ENCODE measurements at regions not wholly inside any gene's neighbourhood (a gene's known extent, or its start where the extent isn't known, plus 50 kb on each side); places are given as distances from the start of the nearest gene placed in this dataset.

DNA sequence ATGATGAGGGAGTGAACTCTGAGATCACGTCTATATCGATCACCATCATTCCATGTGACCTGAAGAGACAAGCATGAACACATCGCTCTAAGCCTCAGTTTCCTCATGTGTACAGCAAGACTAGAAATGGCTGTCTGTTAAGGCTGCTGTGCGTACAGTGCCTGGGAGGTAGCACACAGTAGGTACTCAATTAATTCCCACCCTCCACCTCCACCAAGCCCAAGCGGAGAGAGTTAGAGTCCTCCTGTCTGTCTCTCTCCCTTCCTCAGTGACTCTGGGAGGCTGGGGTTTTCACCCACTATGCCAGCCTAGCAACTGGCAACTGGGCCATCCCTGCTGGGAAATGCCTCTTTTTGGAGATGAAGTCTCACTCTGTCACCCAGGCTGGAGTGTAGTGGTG lies 318.3 kb upstream of the CCL2 start:
- dilution Hi-C loops (cut with MboI; ENCODE audit: extremely low pct_ligation_motif_present, low sequenced_read_pairs) = no loop called here
- POLR2A ChIA-PET = no interaction called here
- CTCF ChIA-PET = no interaction called here

DNA sequence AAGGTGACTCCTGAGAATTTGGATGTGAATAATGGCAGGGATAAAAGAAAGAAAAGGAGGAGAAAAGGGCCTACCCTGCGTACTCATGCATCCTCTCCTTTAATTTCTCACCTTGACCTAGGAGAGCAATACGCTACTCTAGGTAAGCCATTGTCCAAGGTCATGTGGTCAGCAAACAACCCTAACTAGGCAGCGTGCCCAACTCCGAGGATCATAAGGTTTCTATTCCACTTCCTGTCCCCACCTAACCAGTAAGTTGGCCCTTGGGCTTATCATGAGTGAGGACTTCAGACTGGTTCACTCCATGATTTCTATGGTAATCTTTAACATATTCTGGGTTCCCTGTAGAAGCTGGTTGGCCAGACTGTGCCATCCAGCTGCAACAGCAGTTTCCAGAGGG lies 315.1 kb upstream of the CCL2 start:
- Histone ChIP-seq H2AFZ (ENCODE audit: low read depth, low read length) (no peak overlapping the region), H3K27ac (ENCODE audit: insufficient read depth, low read depth, low read length) (no peak overlapping the region), H3K79me2 (ENCODE audit: control insufficient read depth, insufficient read depth, low read length) (no peaks in the 10 kb centered on the region), H4K20me1 (replicated peaks; ENCODE audit: control insufficient read depth, extremely low read depth, insufficient read depth, low read length) (no peaks in the 10 kb centered on the region), H3K36me3 (ENCODE audit: control insufficient read depth in 2 of 2, extremely low read depth in 1 of 2, insufficient read depth in 2 of 2, low read length in 2 of 2) (no peaks in the 10 kb centered on the region), H3K4me1 (ENCODE audit: control insufficient read depth, extremely low read depth, insufficient read depth, low read length) (no peaks in the 10 kb centered on the region), H3K9ac (replicated peaks; ENCODE audit: extremely low read depth, insufficient read depth, low read length) (no peak overlapping the region), H3K9me1 (replicated peaks; ENCODE audit: control insufficient read depth, extremely low read depth, insufficient read depth, low read length) (no peaks in the 10 kb centered on the region), H3K4me3 (replicated peaks in 1 of 3; ENCODE audit: insufficient read depth in 1 of 3, low read depth in 1 of 3, low read length in 3 of 3) (no peak overlapping the region), H3K4me2 (ENCODE audit: insufficient read depth, low read length) (no peak overlapping the region), H3K27me3 (ENCODE audit: control insufficient read depth in 2 of 2, insufficient read depth in 2 of 2, low read length in 2 of 2) (no peaks in the 10 kb centered on the region), H3K9me3 (replicated peaks; ENCODE audit: control insufficient read depth, insufficient read depth, low read length) (no peaks in the 10 kb centered on the region)
- dilution Hi-C loops (cut with MboI; ENCODE audit: extremely low pct_ligation_motif_present, low sequenced_read_pairs) (no loop called here), intact Hi-C loops (cut with micrococcal nuclease) (loop anchor here (10.0 kb wide), 1 partner anchor 395 kb away; no protein-coding TSS in a partner anchor)
- TF ChIP-seq POLR2AphosphoS5 (IDR thresholded peaks at IDR 0.05; ENCODE audit: insufficient read depth, low read depth, low read length) = no peak
- no peak for TF ChIP-seq POLR2A (IDR thresholded peaks at IDR 0.05; ENCODE audit: low read depth, low read length)
- TF ChIP-seq, protein P1, sequence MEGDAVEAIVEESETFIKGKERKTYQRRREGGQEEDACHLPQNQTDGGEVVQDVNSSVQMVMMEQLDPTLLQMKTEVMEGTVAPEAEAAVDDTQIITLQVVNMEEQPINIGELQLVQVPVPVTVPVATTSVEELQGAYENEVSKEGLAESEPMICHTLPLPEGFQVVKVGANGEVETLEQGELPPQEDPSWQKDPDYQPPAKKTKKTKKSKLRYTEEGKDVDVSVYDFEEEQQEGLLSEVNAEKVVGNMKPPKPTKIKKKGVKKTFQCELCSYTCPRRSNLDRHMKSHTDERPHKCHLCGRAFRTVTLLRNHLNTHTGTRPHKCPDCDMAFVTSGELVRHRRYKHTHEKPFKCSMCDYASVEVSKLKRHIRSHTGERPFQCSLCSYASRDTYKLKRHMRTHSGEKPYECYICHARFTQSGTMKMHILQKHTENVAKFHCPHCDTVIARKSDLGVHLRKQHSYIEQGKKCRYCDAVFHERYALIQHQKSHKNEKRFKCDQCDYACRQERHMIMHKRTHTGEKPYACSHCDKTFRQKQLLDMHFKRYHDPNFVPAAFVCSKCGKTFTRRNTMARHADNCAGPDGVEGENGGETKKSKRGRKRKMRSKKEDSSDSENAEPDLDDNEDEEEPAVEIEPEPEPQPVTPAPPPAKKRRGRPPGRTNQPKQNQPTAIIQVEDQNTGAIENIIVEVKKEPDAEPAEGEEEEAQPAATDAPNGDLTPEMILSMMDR (IDR thresholded peaks at IDR 0.05; ENCODE audit: extremely low read depth in 1 of 2, insufficient read depth in 1 of 2, low read depth in 1 of 2, low read length in 2 of 2) = no peak
- TF ChIP-seq, protein P2, sequence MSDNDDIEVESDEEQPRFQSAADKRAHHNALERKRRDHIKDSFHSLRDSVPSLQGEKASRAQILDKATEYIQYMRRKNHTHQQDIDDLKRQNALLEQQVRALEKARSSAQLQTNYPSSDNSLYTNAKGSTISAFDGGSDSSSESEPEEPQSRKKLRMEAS (IDR thresholded peaks at IDR 0.05; ENCODE audit: insufficient read depth, insufficient read length) = no peak
- no peak for TF ChIP-seq MYC (IDR thresholded peaks at IDR 0.05; ENCODE audit: low read depth, low read length)
- TF ChIP-seq EZH2 (IDR thresholded peaks at IDR 0.05; ENCODE audit: borderline replicate concordance, low read depth, low read length, severe bottlenecking) = no peak
- no peak for TF ChIP-seq JUN (IDR thresholded peaks at IDR 0.05; ENCODE audit: borderline replicate concordance, insufficient read depth, insufficient read length, low read depth)
- TF ChIP-seq FOS (IDR thresholded peaks at IDR 0.05; ENCODE audit: borderline replicate concordance, insufficient read depth, low read length) = no peak
- no peak for TF ChIP-seq GATA2 (IDR thresholded peaks at IDR 0.05; ENCODE audit: insufficient read depth, insufficient read length, low read depth, low read length)
- no TSS peak for BruUV-seq (replicated peaks)
- ChIA-PET POLR2A (no interaction called here), CTCF (no interaction called here)
- DNase-seq (ENCODE audit: low read depth, low spot score) (no peak), FAIRE-seq (no peak)

More for the DNA sequence above, 318.3 kb upstream of the CCL2 start:
- FAIRE-seq (no peak), DNase-seq (ENCODE audit: low read depth, low spot score) (no peak)
- no peak for TF ChIP-seq POLR2A (IDR thresholded peaks at IDR 0.05; ENCODE audit: low read depth, low read length)
- TF ChIP-seq, protein P2 (IDR thresholded peaks at IDR 0.05; ENCODE audit: insufficient read depth, insufficient read length) = no peak
- TF ChIP-seq, protein P1 (IDR thresholded peaks at IDR 0.05; ENCODE audit: extremely low read depth in 1 of 2, insufficient read depth in 1 of 2, low read depth in 1 of 2, low read length in 2 of 2) = no peak
- TF ChIP-seq FOS (IDR thresholded peaks at IDR 0.05; ENCODE audit: borderline replicate concordance, insufficient read depth, low read length) = no peak
- no peak for TF ChIP-seq JUN (IDR thresholded peaks at IDR 0.05; ENCODE audit: borderline replicate concordance, insufficient read depth, insufficient read length, low read depth)
- TF ChIP-seq POLR2AphosphoS5 (IDR thresholded peaks at IDR 0.05; ENCODE audit: insufficient read depth, low read depth, low read length) = no peak
- TF ChIP-seq GATA2 (IDR thresholded peaks at IDR 0.05; ENCODE audit: insufficient read depth, insufficient read length, low read depth, low read length) = no peak
- no peaks in the 10 kb centered on the region for H4K20me1 ChIP-seq (replicated peaks; ENCODE audit: control insufficient read depth, extremely low read depth, insufficient read depth, low read length)
- no TSS peak for BruUV-seq (replicated peaks)
- H2AFZ ChIP-seq (ENCODE audit: low read depth, low read length) = no peak overlapping the region
- no peak overlapping the region for H3K27ac ChIP-seq (ENCODE audit: insufficient read depth, low read depth, low read length)
- H3K4me2 ChIP-seq (ENCODE audit: insufficient read depth, low read length) = no peak overlapping the region
- no peaks in the 10 kb centered on the region for H3K9me3 ChIP-seq (replicated peaks; ENCODE audit: control insufficient read depth, insufficient read depth, low read length)
- no peak overlapping the region for H3K4me3 ChIP-seq (replicated peaks in 1 of 3; ENCODE audit: insufficient read depth in 1 of 3, low read depth in 1 of 3, low read length in 3 of 3)
- no peaks in the 10 kb centered on the region for H3K9me1 ChIP-seq (replicated peaks; ENCODE audit: control insufficient read depth, extremely low read depth, insufficient read depth, low read length)
- no peaks in the 10 kb centered on the region for H3K27me3 ChIP-seq (ENCODE audit: control insufficient read depth in 2 of 2, insufficient read depth in 2 of 2, low read length in 2 of 2)
- intact Hi-C loops (cut with micrococcal nuclease) = loop anchor here (10.0 kb wide), 1 partner anchor 398 kb away; no protein-coding TSS in a partner anchor
- H3K4me1 ChIP-seq (ENCODE audit: control insufficient read depth, extremely low read depth, insufficient read depth, low read length) = no peaks in the 10 kb centered on the region
- no peaks in the 10 kb centered on the region for H3K36me3 ChIP-seq (ENCODE audit: control insufficient read depth in 2 of 2, extremely low read depth in 1 of 2, insufficient read depth in 2 of 2, low read length in 2 of 2)
- H3K79me2 ChIP-seq (ENCODE audit: control insufficient read depth, insufficient read depth, low read length) = no peaks in the 10 kb centered on the region
- no peak overlapping the region for H3K9ac ChIP-seq (replicated peaks; ENCODE audit: extremely low read depth, insufficient read depth, low read length)

Data from endothelial cell of umbilical vein (primary cell).